A204.1 (cell line): ENCODE measurements at regions not wholly inside any gene's neighbourhood (a gene's known extent, or its start where the extent isn't known, plus 50 kb on each side); places are given as distances from the start of the nearest gene placed in this dataset.

Experiments used
- FAIRE-seq: peaks from 2 replicates; lab custom pipeline; 2012; peaks lifted over from hg19 to GRCh38; lab: Jason Lieb, UNC

DNA sequence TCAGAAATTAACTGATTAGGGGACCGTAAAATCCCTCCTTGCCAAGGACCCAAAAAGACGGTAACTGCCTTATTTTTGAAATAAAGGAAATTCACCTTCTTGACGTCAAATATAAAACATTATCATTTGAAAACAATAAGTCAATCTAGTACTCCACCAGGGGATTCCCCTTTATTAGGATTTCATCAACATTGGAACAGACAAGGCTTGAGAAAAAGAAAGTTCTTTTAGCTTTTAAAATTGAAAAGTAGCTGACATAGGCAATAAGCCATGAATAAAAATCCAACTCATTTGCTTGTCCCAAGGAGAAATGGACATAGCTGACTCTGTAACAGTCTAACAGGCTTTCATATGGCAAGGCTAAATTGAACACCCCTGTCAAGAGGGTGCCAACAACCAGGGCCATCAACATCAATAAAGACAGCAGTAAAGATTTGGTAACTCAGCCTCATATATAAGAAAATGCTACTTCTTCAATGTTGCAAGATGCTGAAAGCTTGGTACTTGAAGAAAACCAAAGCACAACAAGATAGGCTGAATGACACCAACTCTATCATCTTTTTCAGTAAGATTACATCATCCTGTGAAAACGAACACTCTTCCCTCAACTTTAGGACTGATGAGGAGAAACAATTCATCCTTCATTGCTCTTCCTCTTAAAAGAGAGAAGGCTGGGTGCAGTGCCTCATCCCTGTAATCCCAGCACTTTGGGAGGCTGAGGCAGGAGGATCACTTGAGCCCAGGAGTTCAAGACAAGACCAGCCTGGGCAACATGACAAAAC is 121.0 kb upstream of the PRDM1 start:
- no peak for FAIRE-seq

DNA sequence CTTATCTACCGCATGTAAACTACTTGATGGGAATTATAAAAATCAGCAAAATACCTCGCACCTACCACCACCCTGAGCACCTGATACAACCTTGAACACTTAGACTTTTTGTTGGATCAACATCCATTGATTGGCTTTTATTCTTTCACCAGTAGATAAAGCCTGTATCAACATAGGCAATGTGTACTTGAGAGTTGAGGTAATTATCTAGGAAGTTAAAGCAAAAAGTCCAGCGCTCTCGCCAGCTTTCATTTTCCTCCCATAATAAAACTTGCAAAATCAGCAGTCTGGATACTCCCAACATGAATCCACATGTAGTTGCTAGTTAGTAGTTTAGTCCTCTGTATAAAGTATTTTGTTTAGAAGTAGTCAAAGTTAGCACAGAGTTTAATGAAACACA is 132.0 kb upstream of the PRDM1 start:
- no peak for FAIRE-seq

DNA sequence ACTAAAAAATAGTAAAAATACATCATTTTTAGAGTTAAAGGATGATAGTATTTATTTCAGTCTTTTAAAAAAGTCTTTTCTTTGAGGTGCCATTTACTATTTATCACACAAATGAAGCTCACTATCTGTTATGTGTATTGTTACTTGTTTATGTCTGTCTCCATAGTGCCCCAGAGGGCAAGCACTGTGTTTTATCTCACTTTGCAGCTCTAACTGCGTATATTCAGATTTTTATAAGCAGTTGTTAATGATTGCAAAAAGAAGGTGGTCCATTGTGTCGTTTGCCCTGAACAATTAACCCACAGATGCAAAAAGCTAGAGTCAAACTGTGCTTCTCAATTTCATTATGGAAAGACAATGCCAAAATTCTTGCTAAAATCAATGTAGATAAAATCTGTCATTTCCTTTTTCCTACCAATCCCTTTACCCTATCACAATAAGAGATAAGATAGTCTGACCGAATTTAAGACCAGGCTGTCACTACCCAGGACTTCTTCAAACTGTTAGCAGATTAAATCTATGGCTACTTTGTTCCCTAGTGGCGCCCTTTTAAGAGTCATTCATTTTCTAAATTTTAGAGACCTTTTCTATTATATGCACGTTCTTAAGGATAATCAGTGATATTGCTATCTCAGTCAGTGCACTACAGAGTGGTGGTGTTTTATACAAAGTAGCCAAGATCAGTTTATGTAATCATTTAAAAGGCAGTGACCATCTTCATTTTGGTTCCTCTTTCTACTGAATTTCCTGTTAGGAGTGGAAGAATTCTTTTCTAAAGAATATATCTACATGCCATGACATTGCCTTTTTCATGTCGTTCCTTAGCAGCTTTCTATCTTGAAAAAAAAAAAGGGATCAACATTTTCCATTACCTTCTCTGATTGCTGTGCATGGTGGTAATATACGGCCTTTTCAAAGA is 133.1 kb upstream of the PRDM1 start:
- no peak for FAIRE-seq

DNA sequence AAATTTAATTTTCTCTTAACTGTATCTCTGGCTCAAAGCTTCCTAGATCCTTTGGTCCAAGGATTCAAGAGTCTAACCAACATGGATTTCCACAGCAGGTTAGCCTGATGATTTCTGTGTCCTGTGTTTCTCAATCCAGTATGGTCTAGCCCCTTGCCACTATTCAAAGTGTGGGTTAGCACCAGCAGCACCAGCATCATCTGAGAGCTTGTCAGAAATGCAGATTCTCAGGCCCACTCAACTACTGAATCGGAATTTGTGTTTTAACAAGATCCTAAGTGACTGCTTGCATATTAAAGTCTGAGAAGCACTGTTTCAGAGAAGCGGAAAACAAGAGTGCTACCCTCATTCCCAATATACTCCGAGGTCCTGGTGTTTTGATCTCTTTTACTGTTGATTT is 133.8 kb upstream of the PRDM1 start:
- FAIRE-seq, result no peak

DNA sequence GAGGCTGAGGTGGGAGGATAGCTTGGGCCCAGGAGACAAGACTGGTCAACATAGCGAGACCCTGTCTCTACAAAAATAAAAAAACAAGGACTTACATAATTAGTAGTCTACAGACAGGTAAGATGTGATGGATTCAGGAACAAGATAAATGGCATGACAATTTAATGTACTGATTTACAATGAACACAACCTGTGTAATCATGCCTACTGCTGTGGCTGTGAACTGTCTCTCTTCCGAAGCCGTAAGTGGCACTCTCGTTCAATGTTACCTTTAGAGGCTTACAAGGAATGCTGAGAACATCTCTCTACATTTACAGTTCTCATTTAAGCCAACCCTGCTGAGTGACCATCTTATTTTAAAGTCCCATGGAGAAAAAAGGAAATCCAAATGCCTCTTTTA is 134.8 kb upstream of the PRDM1 start:
- FAIRE-seq, result no peak

DNA sequence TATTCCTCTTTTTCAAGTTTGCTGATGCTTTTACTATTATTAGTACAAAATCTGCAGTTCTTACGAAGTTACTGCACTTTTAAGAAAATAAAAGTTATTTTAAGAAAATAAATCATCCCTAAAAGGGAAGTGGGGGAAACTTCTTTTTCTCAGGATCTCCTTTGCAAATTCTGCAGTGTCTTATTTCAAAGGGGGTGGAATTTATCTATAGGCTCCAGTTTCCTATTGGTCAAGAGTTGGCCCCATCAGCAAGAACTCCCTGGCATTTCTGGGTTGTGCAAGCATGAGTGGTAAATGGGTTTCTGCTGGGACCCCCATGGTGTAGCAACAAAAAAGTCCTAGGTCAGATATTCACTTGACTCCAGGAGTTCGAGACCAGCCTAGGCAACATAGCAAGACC is 136.3 kb upstream of the PRDM1 start:
- no peak for FAIRE-seq

DNA sequence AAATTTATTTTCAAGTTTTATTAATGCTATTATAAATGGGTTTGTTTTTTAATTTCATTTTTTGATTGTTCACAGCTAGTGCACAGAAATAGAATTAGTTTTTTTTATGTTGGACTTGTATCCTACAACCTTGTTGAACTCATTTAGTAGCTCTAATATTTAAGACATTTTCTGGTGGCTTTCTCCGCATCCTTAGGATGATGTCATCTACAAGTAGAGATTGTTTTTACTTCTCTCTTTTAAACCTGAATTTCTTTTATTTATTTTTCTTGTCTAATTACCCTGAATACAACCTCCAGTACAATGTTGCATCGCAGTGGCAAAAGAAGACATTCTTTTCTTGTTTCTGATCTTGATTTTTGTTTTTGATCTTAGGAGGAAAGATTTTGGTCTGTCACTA is 142.6 kb upstream of the PRDM1 start:
- FAIRE-seq, result no peak

DNA sequence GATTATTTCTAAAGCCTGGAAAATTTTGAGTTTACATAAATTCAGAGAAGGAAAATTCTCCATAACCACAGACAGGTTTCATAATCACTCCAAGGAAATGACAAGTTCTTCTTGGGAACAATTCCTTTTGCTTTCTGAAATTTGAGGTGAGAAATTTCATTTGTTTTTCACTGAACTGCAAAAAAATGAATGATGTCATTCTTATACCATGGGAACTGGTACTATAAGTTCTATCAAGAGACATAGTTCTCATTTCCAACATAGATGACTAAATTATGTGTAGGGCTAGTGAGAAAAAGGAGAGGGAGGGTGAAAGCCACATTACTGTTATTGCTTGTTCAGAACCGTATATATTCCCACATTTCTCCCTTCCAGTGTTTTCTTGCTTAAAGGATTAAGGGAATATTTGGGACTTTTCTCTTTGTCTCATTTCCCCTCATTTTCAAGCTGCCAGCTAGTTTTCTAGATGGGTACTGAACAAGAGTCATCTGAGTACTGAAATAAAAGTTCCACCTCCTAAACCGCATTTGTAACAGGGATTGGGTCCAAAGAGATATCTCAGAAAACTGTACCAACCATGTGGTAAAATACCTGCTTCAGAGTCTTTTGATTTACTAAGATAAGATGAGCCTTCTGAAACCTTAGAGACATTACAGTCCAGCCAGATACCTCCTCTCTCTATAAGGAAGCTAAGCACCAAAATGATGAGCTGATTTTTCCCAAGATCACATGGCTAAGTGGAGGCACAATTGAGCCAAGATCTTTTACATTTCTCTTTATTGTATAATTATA is 144.3 kb upstream of the PRDM1 start:
- no peak for FAIRE-seq

DNA sequence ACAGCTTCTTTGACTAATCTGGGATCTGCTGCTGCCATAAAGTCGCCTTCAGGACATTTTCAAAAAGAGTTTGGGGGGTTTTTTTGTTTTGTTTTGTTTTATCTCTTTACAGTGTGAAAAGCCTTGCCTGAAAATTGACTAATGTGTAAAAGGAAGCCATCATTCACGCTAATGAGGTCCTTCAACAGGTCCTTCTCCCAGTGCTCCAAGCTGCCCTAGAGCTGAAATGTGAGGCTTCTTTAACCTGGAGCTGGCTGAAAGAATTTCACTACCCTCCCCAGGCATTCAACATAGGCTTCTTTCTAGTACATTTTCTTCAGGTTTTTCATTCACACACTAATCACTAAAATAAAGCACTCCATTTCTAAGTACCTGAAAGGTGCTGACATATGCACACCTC is 145.1 kb upstream of the PRDM1 start:
- FAIRE-seq, result no peak

DNA sequence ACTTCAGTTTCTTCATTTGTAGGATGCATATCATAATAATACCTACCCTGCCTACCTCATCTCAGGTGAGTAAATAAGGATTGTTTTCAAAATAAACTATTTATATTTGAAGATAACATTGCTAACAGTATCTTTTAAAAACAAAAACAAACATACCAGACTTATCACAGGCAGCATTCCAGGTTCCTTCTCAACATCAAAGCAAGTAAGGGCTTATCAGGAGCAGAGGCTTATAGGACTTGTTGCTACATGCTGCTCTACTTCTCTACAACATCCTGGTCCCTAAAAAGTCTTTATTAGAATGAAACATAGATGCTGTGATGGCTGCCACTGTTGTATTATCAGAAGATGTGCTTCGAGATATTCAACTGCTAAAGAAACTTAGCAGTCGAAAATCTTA is 149.2 kb upstream of the PRDM1 start:
- FAIRE-seq, result no peak

DNA sequence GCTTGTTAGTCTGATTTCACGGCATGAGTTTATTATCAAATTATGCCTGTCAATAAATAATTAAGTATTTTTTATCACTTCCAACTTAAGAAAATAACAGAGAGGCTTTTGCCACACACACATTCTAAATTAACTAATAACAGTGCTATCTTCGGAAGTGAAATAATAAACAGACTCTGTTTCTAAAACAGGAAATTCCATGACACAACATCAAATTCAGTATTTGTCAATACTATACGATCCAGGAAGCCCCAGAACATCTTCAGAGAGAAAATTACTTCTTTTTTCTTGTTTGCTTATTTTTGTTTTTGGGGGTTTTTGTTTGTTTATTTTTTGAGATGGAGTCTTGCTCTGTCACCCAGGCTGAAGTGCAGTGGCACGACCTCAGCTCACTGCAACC is 150.7 kb upstream of the PRDM1 start:
- FAIRE-seq, result no peak

DNA sequence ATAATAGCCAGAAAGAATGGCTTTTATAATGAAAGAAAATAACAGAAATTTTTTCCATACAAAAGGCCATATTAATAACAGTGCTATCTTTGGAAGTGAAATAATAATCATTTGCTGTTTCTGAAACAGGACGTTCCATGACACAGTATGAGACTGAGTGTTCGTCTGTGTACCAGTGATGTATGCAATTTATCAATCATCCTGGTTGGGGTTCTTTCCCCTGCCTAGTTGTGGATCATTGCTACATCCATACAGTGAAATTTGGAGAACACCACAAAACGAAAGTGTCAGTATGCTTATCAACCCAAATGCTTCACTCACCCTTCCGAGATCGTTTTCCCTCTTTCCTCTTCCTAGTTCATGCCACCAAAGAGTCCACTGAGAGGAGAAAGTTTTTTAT is 151.4 kb upstream of the PRDM1 start:
- no peak for FAIRE-seq

DNA sequence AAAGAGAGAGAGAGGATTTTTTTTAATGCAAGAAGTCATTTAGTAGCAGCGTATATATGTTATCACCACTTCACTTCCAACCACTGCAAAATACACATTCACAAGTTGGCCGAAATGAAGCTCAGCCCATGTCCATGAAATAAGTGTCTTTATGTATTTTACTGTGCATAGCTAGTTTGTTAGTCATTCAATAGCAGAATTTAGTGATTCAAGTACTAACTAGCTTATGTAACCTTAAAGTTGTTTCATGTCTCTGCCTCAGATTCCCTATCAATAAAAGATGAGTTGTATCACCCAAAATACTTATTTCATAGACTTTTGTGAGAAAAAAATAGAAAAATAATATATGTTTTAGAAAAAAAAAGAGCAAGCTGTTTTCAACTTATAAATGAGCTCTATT is 153.7 kb upstream of the PRDM1 start:
- no peak for FAIRE-seq

DNA sequence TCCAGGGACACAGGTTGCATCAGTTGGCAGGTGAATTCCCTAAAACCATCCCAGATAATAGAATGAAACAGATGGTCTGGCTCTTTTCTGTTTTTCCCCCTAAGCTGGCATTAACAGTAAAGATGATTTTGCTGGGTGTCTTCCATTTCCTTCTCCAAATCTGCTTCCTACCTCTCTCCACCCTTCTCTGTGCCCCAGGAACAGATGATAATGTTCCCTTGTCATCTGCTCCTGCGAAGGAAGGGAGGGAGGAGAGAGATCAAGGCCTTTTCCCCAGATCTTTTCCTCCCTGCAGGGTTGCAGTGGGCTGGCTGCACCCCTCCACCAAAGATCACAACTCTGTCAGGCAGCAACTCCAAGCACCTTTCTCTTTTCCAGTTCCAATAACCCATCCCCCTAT is 156.5 kb upstream of the PRDM1 start:
- no peak for FAIRE-seq

DNA sequence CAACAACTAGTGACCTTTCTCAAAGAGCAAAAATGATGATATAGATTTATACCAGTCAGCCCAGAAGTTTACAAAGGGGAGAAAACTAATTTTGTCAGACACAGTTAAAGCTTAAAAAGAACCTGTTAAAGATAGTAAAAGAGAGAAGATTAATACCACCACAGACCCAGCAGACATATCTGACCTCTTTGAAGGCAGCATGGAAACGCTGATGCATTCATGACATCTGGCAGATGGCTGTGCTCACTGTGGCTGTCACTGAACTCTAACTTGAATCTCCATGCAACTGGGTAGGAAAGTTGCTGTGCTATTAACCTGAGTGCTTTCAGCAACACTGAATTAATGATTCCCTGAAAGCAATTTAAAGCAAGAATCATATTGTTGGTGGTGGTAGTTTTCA is 159.8 kb upstream of the PRDM1 start:
- no peak for FAIRE-seq

DNA sequence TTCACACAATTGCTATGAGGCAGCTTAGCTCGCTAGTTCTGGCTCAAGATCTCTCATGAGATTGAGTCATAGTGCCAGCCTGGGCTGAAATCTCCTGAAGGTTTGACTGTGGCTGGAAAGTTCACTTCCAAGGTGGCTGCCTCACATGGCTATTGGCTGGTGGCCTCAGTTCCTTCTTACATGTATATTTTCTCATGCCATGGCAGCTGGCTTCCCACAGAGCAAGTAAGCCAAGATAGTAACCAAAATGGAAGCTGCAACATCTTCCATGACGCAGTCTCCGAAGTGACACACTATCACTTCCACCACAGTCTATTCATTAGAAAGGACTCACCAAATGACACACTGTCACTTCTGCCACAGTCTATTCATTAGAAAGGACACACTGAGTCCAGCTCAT is 160.4 kb upstream of the PRDM1 start:
- no peak for FAIRE-seq

DNA sequence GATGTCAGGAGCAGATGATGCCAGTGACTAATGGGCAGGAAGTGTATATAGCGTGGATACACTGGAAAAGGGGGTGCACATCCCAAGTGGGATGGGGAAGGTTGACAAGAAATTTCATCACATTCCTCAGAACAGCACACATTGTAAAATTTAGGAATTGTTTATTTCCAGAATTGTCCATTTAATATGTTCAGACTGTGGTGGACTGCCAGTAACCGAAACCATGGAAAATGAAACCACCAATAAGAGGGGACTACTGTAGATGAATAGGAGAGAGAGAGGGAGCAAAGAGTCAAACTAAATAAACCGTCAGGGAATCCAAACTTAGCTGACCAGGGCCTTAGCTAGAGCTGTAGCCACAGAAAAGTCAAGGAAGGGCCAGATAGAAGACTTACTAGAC is 164.4 kb upstream of the PRDM1 start:
- FAIRE-seq, result no peak

DNA sequence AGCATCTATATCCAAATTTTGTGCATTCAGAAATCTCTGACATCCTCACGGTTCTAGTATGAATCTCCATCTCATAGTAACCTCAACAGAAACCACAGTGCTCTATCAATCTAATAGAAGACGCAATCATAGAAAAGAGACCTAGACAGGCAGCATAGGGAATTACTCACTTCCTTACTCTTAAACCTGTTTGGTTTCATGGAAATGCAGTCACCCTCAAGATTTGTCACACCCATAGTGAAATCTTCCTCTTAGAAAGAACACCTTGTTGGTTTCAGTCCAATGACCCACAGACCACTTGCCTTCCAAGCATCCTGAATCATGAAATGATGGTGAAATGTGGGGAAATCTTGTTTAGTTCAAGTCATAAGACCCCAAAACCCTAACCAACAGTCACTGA is 166.1 kb upstream of the PRDM1 start:
- no peak for FAIRE-seq

DNA sequence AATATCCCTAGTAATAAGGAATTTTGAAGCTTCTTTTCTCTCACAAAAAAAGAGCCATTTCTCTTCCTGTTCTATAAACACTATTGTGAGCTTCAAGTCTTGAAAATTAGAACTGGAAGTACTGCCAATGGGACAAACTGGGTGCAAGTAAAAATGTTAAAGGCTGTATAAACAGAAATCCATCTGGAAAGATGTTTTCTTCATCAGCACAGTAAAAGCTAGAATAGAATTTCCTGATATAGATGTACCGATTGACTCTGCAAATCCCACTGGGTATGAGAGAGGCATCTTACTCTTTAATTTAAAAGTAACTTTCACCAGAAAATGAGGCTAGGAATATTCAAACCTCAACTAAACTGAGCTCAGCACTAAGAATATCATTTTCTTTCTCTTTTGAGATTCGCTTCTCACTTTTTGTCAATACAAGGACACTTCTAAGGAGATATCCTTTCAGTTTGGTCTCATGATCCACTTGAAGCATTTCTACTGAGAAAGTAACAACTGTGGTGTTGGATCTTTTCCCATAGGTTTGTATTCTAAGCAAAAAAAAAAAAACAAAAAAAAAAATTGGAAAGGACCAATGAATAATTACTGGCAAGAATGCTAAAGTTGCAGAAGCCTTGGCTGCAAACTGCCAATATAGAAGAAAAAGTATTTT is 169.0 kb upstream of the PRDM1 start:
- no peak for FAIRE-seq

DNA sequence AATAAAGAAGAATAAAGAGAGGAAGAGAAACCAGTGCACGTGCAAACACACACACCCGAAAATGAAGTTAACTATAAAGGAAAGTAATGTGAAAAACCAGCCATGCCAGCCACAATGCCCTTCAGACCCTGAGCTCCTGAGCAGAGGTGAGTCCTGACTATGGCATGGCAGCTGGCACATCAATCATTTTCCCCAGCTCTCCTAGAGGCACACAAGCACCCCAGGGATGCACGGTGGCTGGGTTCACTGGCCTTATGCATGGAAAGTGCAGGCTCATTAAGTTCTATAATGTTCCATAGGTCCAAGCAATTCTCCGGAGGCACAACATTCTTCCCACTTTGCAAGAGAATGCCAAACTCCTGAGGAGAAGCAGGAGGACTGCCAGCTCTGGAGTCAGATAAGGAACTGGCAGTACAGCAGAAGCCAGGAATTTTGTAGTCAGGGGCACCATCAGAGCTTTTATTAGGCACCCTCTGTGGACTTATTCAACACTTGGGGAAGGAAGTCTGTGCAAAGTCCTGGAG is 175.0 kb upstream of the PRDM1 start:
- no peak for FAIRE-seq

DNA sequence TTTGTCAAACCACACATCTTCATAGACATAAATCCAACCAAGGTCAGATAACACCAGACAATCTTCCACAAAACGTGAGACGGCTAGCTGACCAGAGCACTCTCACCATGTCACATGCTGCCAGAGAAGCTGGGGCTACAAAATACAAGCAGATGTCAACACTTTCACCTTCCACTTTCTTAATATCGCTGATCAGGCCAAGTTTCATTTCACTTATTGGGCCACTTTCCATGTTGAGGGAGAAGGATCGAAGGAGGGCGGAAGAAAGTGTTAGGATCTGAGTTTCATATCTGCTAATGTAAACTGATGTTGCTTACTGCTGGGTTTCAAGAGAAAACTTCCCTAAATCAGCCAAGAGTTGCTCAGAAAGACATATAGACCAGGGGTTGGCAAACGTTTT is 177.0 kb upstream of the PRDM1 start:
- FAIRE-seq, result no peak

DNA sequence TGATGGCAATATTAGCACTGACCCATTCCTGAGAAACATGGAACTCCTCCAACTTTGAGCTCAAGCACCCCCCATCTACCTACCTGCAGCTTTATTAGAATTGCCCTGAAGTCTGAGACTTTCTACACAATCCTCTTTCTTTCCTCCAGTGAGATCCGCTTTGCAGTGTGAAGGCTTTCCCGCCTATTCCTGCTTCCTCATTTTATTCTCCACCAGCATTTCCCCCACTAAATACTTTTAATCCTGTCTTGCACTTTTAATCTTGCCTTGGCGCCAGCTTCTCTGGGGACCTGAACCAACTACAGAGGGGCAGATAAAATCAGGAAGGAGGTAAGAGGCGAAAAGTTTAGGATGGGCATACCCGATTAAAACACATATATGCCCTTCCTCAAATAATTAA is 178.1 kb upstream of the PRDM1 start:
- no peak for FAIRE-seq
